Upper lobe of right lung (tissue), 1 donor: ENCODE measurements at regions not wholly inside any gene's neighbourhood (a gene's known extent, or its start where the extent isn't known, plus 50 kb on each side); places are given as distances from the start of the nearest gene placed in this dataset.
"Not testable (repeated sequence)": the region's sequence is repeated elsewhere in the genome, so short reads cannot be mapped to it uniquely, and the experiment has no call there.

Experiments used
- ATAC-seq: fragments of 200-7000 bp; cut with Tn5 transposase; one replicate; pipeline ENCODE4 v1.9.1; 2020; ENCODE audit warnings: mild to moderate bottlenecking, moderate library complexity
- DNase-seq: peaks from one replicate; pipeline ENCODE4 v3.0.0-alpha.2; 2020
- H3K27ac ChIP-seq: fragments of 200-600 bp; one replicate; pipeline ENCODE4 v1.8.0; 2022
- H3K27me3 ChIP-seq: fragments of 200-600 bp; one replicate; pipeline ENCODE4 v1.8.0; 2022; ENCODE audit warnings: mild to moderate bottlenecking
- H3K36me3 ChIP-seq: fragments of 200-600 bp; one replicate; pipeline ENCODE4 v1.8.0; 2022
- H3K4me1 ChIP-seq: fragments of 200-600 bp; one replicate; pipeline ENCODE4 v1.8.0; 2022
- H3K4me3 ChIP-seq: fragments of 200-600 bp; one replicate; pipeline ENCODE4 v1.8.0; 2022; ENCODE audit warnings: mild to moderate bottlenecking
- H3K9me3 ChIP-seq: fragments of 200-600 bp; one replicate; pipeline ENCODE4 v1.8.0; 2022
- intact Hi-C: fragments of 100-400 bp; cut with DNase I; formaldehyde crosslinking; loops from one replicate; pipeline ENCODE4 v1.11.0; 2022
- TF ChIP-seq, protein P1 (sequence below): fragments of 200-600 bp; IDR thresholded peaks from one replicate; pipeline ENCODE4 v1.8.0; 2022; ENCODE audit warnings: antibody characterized with exemption
- donor health status: DM: no; HTN: yes; CAD: no; lungs with severe emphysema.

DNA sequence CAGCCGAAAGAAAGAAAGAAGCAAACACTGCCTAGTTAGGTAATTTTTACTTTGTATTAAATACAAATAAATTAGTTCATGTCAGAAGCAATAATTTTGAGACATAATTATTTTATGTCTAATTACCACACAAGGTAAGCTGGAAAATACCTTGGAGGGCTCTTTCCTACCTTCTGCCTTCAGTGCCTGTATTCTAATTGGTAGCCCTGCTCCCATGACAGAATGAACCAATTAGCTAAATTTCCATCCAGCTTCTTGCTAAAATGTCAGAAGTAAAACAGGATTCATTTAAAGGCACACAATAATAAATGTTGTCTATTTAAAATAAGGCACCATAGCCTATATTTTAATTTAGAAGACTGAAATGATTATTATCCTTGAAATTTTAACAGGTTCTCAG lies 135.4 kb upstream of the POT1 start:
- ATAC-seq (no peak), DNase-seq (no peak)
- Histone ChIP-seq H3K27ac (no peak overlapping the region), H3K36me3 (no peaks in the 10 kb centered on the region), H3K4me3 (no peak overlapping the region), H3K27me3 (no peaks in the 10 kb centered on the region), H3K4me1 (no peaks in the 10 kb centered on the region), H3K9me3 (no peaks in the 10 kb centered on the region)
- TF ChIP-seq, protein P1, sequence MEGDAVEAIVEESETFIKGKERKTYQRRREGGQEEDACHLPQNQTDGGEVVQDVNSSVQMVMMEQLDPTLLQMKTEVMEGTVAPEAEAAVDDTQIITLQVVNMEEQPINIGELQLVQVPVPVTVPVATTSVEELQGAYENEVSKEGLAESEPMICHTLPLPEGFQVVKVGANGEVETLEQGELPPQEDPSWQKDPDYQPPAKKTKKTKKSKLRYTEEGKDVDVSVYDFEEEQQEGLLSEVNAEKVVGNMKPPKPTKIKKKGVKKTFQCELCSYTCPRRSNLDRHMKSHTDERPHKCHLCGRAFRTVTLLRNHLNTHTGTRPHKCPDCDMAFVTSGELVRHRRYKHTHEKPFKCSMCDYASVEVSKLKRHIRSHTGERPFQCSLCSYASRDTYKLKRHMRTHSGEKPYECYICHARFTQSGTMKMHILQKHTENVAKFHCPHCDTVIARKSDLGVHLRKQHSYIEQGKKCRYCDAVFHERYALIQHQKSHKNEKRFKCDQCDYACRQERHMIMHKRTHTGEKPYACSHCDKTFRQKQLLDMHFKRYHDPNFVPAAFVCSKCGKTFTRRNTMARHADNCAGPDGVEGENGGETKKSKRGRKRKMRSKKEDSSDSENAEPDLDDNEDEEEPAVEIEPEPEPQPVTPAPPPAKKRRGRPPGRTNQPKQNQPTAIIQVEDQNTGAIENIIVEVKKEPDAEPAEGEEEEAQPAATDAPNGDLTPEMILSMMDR = no peak
- intact Hi-C loops = no loop called here

DNA sequence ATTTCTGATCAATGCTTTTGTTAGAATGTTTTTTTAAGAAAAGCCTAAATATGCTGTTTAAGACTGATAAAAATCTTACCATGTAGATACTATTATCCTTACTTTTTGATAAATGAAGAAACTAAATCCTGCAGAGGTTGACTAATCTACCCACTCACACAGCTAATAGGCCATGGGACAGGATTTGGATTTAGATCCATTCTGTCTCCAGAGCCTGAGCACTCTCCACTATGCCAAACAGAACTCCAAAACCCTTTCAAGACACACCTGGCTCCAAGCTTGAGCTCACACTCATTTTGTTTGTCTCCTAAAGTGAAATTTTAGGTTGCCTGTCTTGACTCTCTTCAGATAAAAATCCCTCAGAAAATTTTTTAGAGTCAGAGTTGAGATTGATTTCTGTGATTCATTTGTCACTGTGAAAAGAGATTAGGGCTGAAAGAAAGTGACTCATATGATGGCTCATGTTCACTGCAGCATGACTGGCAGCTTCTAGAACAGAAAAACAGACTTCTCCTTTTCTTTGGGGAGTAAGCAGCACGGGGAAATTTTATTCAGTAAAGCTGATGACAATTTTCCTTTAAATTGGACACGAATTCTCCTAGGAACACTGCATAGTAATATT lies 132.3 kb upstream of the POT1 start:
- intact Hi-C loops = no loop called here
- TF ChIP-seq, protein P1 = no peak
- no peak overlapping the region for H3K27ac ChIP-seq
- H3K4me1 ChIP-seq = no peaks in the 10 kb centered on the region
- H3K9me3 ChIP-seq = no peaks in the 10 kb centered on the region
- ATAC-seq = no peak
- no peaks in the 10 kb centered on the region for H3K36me3 ChIP-seq
- H3K27me3 ChIP-seq = no peaks in the 10 kb centered on the region
- H3K4me3 ChIP-seq = no peak overlapping the region
- DNase-seq = no peak

DNA sequence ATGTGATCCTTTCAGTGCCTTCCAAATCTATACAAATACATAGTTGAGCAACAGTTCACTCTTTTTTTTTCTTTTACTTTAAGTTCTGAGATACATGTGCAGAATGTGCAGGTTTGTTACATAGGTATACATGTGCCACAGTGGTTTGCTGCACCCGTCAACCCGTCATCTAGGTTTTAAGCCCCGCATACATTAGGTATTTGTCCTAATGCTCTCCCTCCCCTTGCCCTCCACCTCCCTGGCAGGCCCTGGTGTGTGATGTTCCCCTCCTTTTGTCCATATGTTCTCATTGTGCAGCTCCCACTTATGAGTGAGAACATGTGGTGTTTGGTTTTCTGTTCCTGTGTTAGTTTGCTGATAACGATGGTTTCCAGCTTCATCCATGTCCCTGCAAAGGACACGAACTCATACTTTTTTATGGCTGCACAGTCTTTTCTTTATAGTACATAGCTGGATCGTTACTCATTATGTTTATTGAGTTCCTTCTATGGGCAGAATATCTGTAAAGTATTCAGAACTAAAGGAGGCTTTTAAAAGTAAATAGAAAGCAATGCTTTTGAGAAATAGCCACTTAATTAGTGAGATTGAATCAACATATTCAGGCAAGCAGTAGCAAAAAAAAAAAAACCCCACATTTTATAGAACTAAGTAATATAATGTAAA lies 131.6 kb upstream of the POT1 start:
- H3K4me3 ChIP-seq, H3K36me3 ChIP-seq, H3K27me3 ChIP-seq, DNase-seq, H3K9me3 ChIP-seq, H3K4me1 ChIP-seq, intact Hi-C loops, ATAC-seq, H3K27ac ChIP-seq: not testable (repeated sequence)

DNA sequence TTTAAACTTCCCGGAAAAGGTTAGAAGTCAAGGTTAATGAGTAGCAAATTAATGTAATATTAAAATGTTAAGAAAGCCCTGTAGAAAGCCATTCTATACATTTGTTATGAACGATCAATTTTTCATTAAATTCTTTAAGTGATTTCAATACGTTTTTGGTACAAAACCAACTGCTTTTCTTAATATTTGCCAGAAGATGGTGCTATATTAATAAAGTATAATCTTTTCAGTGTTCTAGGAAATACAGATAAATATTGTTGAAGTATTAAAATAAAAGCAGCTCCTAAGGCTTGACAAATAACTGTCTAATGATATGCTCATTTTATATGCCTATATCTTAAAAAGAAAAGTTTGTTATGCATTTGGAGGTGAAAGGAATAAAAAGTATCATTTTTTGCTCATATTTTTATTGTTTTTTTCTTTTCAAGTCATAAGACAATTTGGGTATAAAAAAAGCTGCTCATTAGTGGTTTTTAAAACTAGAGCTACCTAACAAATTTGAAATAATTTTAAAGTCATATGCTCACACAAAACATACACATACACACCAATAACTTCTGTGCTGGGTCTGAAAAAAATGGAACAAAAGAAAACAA lies 130.3 kb upstream of the POT1 start:
- H3K4me1 ChIP-seq = no peaks in the 10 kb centered on the region
- ATAC-seq (no peak), DNase-seq (no peak)
- H3K36me3 ChIP-seq = no peaks in the 10 kb centered on the region
- H3K27ac ChIP-seq = no peak overlapping the region
- TF ChIP-seq, protein P1 = peak; percentile 42
- H3K4me3 ChIP-seq = no peak overlapping the region
- no peaks in the 10 kb centered on the region for H3K27me3 ChIP-seq
- no peaks in the 10 kb centered on the region for H3K9me3 ChIP-seq
- intact Hi-C loops = no loop called here

DNA sequence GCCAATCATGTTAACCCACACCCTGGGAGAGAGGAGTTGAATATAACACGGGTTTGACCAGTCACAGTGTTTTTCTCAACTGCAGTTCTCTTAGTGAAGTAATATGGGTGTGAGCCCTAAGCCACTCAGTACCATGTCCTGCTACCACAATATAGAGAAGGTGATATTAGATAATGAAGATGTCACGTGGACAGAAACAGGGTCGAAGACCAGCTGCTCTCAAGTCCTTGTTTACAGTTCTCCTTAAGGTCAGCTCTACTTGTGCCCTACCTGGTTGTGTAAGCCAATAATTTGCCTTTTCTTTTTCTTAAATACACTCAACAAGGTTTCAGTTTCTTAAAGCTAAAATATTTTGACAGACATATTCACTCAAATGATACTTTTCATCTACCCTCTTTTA lies 128.3 kb upstream of the POT1 start:
- TF ChIP-seq, protein P1 = no peak
- intact Hi-C loops = no loop called here
- Histone ChIP-seq H3K9me3 (no peaks in the 10 kb centered on the region), H3K27ac (no peak overlapping the region), H3K4me3 (no peak overlapping the region), H3K27me3 (no peaks in the 10 kb centered on the region), H3K36me3 (no peaks in the 10 kb centered on the region), H3K4me1 (no peaks in the 10 kb centered on the region)
- DNase-seq (no peak), ATAC-seq (no peak)

DNA sequence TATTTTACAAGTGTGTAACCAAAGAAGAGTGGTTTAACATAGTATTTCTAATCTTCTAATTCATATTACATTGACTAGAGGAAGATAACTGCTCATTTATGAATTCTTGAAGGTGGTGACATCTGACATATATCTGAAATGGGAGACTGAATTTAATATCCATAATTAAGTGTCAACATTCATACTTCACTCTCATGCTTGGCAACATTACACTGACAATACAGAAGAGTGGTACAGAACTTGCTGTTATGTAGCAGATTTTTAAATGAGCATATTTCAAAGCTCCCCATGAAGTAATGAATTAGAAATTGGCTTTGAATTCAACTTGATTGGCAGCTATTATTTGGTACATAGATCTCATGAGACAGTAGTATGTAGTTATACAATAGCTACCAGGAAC lies 125.8 kb upstream of the POT1 start:
- no peak overlapping the region for H3K4me3 ChIP-seq
- H3K4me1 ChIP-seq = no peaks in the 10 kb centered on the region
- H3K36me3 ChIP-seq = no peaks in the 10 kb centered on the region
- intact Hi-C loops = no loop called here
- H3K27me3 ChIP-seq = no peaks in the 10 kb centered on the region
- ATAC-seq (no peak), DNase-seq (no peak)
- TF ChIP-seq, protein P1 = no peak
- no peak overlapping the region for H3K27ac ChIP-seq
- no peaks in the 10 kb centered on the region for H3K9me3 ChIP-seq
